ENCODE measurements at regions not wholly inside any gene's neighbourhood (a gene's known extent, or its start where the extent isn't known, plus 50 kb on each side); places are given as distances from the start of the nearest gene placed in this dataset.

GRCh38 chr22:47625013-47625385, 862.5 kb downstream of the TBC1D22A start:
- Histone ChIP-seq H3K4me3 (ENCODE audit: low read length, poor library complexity, severe bottlenecking) (no peak overlapping the region), H3K27me3 (ENCODE audit: insufficient read depth, low read length, poor library complexity, severe bottlenecking) (no peaks in the 10 kb centered on the region), H3K4me2 (ENCODE audit: low read depth, low read length, poor library complexity, severe bottlenecking) (no peak overlapping the region), H3K9me2 (replicated peaks; ENCODE audit: low read depth, low read length) (no peaks in the 10 kb centered on the region), H3K9me3 (ENCODE audit: insufficient read depth, low read depth, low read length) (peaks cover 19% of the 10 kb centered on the region; the same call in 1 of the 2 replicates), H4K20me1 (ENCODE audit: insufficient read depth, low read length, poor library complexity, severe bottlenecking) (no peaks in the 10 kb centered on the region), H3F3A (ENCODE audit: low read depth) (no peaks in the 10 kb centered on the region), H3K36me3 (ENCODE audit: insufficient read depth, low read length) (no peaks in the 10 kb centered on the region), H2AFZ (ENCODE audit: low read length) (no peak overlapping the region), H3K4me1 (ENCODE audit: insufficient read depth, low read length, poor library complexity, severe bottlenecking) (no peaks in the 10 kb centered on the region), H3K9ac (ENCODE audit: low read depth, low read length, poor library complexity, severe bottlenecking) (no peak overlapping the region), H3K79me2 (ENCODE audit: insufficient read depth, low read length) (no peaks in the 10 kb centered on the region)
- no peak for TF ChIP-seq CTCF (conservative IDR thresholded peaks at IDR 0.05; ENCODE audit: low read length)
- no peak for TF ChIP-seq EZH2phosphoT487 (IDR thresholded peaks at IDR 0.05; ENCODE audit: borderline replicate concordance)

GRCh38 chr22:47624252-47625012, 862.0 kb downstream of the TBC1D22A start:
- Histone ChIP-seq H3K4me2 (ENCODE audit: low read depth, low read length, poor library complexity, severe bottlenecking) (no peak overlapping the region), H3K4me1 (ENCODE audit: insufficient read depth, low read length, poor library complexity, severe bottlenecking) (no peaks in the 10 kb centered on the region), H3K79me2 (ENCODE audit: insufficient read depth, low read length) (no peaks in the 10 kb centered on the region), H3K9me3 (ENCODE audit: insufficient read depth, low read depth, low read length) (peaks cover 14% of the 10 kb centered on the region; the same call in 1 of the 2 replicates), H3K9me2 (replicated peaks; ENCODE audit: low read depth, low read length) (no peaks in the 10 kb centered on the region), H3K36me3 (ENCODE audit: insufficient read depth, low read length) (no peaks in the 10 kb centered on the region), H3K27me3 (ENCODE audit: insufficient read depth, low read length, poor library complexity, severe bottlenecking) (no peaks in the 10 kb centered on the region), H2AFZ (ENCODE audit: low read length) (no peak overlapping the region), H3K9ac (ENCODE audit: low read depth, low read length, poor library complexity, severe bottlenecking) (no peak overlapping the region), H3F3A (ENCODE audit: low read depth) (no peaks in the 10 kb centered on the region), H3K4me3 (ENCODE audit: low read length, poor library complexity, severe bottlenecking) (no peak overlapping the region), H4K20me1 (ENCODE audit: insufficient read depth, low read length, poor library complexity, severe bottlenecking) (no peaks in the 10 kb centered on the region)
- TF ChIP-seq CTCF (conservative IDR thresholded peaks at IDR 0.05; ENCODE audit: low read length) (no peak), EZH2phosphoT487 (IDR thresholded peaks at IDR 0.05; ENCODE audit: borderline replicate concordance) (no peak)

- TF ChIP-seq CTCF (conservative IDR thresholded peaks at IDR 0.05; ENCODE audit: low read length): no peak
- TF ChIP-seq EZH2phosphoT487 (IDR thresholded peaks at IDR 0.05; ENCODE audit: borderline replicate concordance): no peak
Observed at GRCh38 chr22:47623763-47624148, 861.3 kb downstream of the TBC1D22A start.

More at GRCh38 chr22:47623763-47624148, 861.3 kb downstream of the TBC1D22A start:
- no peaks in the 10 kb centered on the region for H3F3A ChIP-seq (ENCODE audit: low read depth)
- no peaks in the 10 kb centered on the region for H3K4me1 ChIP-seq (ENCODE audit: insufficient read depth, low read length, poor library complexity, severe bottlenecking)
- H3K9me2 ChIP-seq (replicated peaks; ENCODE audit: low read depth, low read length): no peaks in the 10 kb centered on the region
- H4K20me1 ChIP-seq (ENCODE audit: insufficient read depth, low read length, poor library complexity, severe bottlenecking): no peaks in the 10 kb centered on the region
- no peaks in the 10 kb centered on the region for H3K79me2 ChIP-seq (ENCODE audit: insufficient read depth, low read length)
- no peak overlapping the region for H2AFZ ChIP-seq (ENCODE audit: low read length)
- no peaks in the 10 kb centered on the region for H3K36me3 ChIP-seq (ENCODE audit: insufficient read depth, low read length)
- H3K9me3 ChIP-seq (ENCODE audit: insufficient read depth, low read depth, low read length): peaks cover 14% of the 10 kb centered on the region; the same call in 1 of the 2 replicates
- no peak overlapping the region for H3K4me2 ChIP-seq (ENCODE audit: low read depth, low read length, poor library complexity, severe bottlenecking)
- no peak overlapping the region for H3K9ac ChIP-seq (ENCODE audit: low read depth, low read length, poor library complexity, severe bottlenecking)
- no peak overlapping the region for H3K4me3 ChIP-seq (ENCODE audit: low read length, poor library complexity, severe bottlenecking)
- H3K27me3 ChIP-seq (ENCODE audit: insufficient read depth, low read length, poor library complexity, severe bottlenecking): no peaks in the 10 kb centered on the region
